MM.1S (cell line): ENCODE measurements at regions not wholly inside any gene's neighbourhood (a gene's known extent, or its start where the extent isn't known, plus 50 kb on each side); places are given as distances from the start of the nearest gene placed in this dataset.

Source experiments
- CTCF ChIP-seq: fragments of 300-600 bp; sonication (generic); IDR thresholded peaks from 2 replicates; pipeline ENCODE4 v1.5.1; 2016; ENCODE audit warnings: antibody characterized with exemption, low read length, mixed read lengths
- EZH2 ChIP-seq: fragments of 300-600 bp; sonication (generic); optimal IDR thresholded peaks from 2 replicates; pipeline ENCODE3; 2017; ENCODE audit warnings: low read depth, mild to moderate bottlenecking, antibody characterized with exemption, low read length, mixed read lengths
- EZH2phosphoT487 ChIP-seq: fragments of 300-600 bp; sonication (generic); IDR thresholded peaks from 2 replicates; pipeline ENCODE4 v1.6.1; 2018; ENCODE audit warnings: antibody characterized with exemption, low read length

GRCh38 chr3:144067059-144067458 lies 95.4 kb downstream of the DIPK2A start:
- TF ChIP-seq CTCF: no peak
- TF ChIP-seq EZH2: no peak
- TF ChIP-seq EZH2phosphoT487: no peak
